Mucosa of descending colon (tissue), 3 donors: ENCODE measurements at regions not wholly inside any gene's neighbourhood (a gene's known extent, or its start where the extent isn't known, plus 50 kb on each side); places are given as distances from the start of the nearest gene placed in this dataset.

Experiments
- ATAC-seq: fragments of 200-7000 bp; cut with Tn5 transposase; one replicate; pipeline ENCODE4 v1.9.1; 2020; ENCODE audit warnings: mild to moderate bottlenecking, moderate library complexity
- DNase-seq, 3 donors: peaks; one replicate each; pipeline ENCODE4 v3.0.0-alpha.2; 2020
- H3K36me3 ChIP-seq: fragments of 200-600 bp; one replicate; pipeline ENCODE4 v1.8.0; 2021; ENCODE audit warnings: low read depth, mild to moderate bottlenecking
- H3K4me1 ChIP-seq: fragments of 200-600 bp; one replicate; pipeline ENCODE4 v1.8.0; 2021; ENCODE audit warnings: low read depth, mild to moderate bottlenecking
- H3K4me3 ChIP-seq: fragments of 200-600 bp; one replicate; pipeline ENCODE4 v1.8.0; 2021; ENCODE audit warnings: mild to moderate bottlenecking
- H3K9me3 ChIP-seq: fragments of 200-600 bp; one replicate; pipeline ENCODE4 v1.8.0; 2021; ENCODE audit warnings: mild to moderate bottlenecking
- CTCF ChIP-seq: fragments of 200-600 bp; IDR thresholded peaks from one replicate; pipeline ENCODE4 v1.8.0; 2022; ENCODE audit warnings: antibody characterized with exemption, mild to moderate bottlenecking
- intact Hi-C, 2 donors: fragments of 100-400 bp; cut with DNase I in 1 of 2; cut with micrococcal nuclease in 1 of 2; formaldehyde crosslinking; loops; one replicate each; pipeline versions ENCODE4 v1.11.0 to v1.11.1; 2022; cut with DNase I, micrococcal nuclease
- donor health status: DM: no; HTN: no; CAD: no; lungs with moderate emphysema.
- donor health status: DM: no; HTN: no; CAD: no.
- donor health status: DM: no; HTN: yes; CAD: no.

DNA sequence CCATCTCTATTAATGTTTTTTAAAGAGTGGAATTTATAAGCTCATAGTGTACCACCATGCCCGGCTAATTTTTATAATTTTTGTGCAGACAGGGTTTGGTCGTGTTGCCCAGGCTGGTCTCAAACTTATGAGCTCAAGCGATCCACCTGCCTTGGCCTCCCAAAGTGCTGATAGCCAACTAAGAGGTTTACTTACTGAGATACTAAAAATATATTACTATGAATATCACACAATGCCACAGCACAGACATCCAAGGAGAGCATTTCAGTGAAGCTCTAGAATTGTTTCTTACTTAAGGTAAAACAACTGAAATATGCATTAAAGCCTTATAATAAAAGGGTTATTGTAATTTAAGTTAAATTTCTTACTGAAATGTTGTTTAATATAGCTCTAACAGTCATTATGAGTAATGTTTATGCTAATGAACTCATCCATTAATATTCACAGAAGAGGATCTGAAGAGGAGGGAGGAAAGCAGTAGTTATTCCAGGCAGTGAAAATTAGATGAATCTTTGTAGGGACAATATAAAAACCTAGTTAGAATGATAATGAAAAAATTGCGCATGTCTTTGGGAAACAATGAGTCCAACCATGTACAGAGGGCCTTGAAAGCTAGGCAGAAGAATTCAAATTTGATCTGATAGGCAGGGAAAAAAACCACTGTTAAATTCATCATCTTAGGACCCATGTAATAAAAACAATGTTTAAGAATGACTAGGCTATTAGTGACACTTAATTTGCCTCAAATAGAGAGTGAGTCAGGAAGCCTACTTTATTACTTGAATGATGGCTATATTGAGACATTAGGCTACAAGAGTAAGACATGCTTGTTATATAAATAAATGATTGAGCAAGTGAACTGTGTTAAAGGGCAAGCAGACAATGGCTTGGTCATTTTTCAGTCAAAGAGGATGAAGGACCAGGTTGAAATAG is 99.2 kb downstream of the SLC41A2 start:
- intact Hi-C loops: no loop called here
- no peak overlapping the region for H3K4me3 ChIP-seq

GRCh38 chr12:104856531-104856930 is 101.6 kb downstream of the SLC41A2 start:
- no peak overlapping the region for H3K4me3 ChIP-seq
- no peak for DNase-seq
- ATAC-seq: no peak

More for the DNA sequence above, 99.2 kb downstream of the SLC41A2 start:
- no peaks in the 10 kb centered on the region for H3K9me3 ChIP-seq
- TF ChIP-seq CTCF: no peak
- H3K4me1 ChIP-seq: no peaks in the 10 kb centered on the region
- DNase-seq: no peak
- H3K36me3 ChIP-seq: no peaks in the 10 kb centered on the region
- no peak for ATAC-seq

DNA sequence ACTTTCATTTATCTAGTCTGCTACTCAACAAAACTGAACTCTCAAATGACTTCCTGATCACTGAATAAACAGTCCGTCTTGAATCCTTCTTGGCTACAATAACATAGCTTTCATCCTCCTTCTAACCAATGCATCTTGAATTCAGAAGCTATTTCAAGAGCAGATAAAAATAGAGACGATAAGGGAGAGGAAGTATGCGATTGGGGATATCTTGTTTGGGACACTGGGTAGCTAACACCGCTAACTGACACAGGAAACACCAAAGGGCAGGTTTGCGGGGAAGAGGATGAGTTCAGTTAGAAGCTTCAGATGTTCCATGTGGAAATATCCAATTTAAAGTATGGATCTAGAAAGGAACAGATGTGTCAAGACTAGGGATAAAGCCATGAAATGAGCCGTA is 102.5 kb downstream of the SLC41A2 start:
- ATAC-seq: no peak

More at GRCh38 chr12:104856531-104856930, 101.6 kb downstream of the SLC41A2 start:
- no peaks in the 10 kb centered on the region for H3K9me3 ChIP-seq
- H3K36me3 ChIP-seq: no peaks in the 10 kb centered on the region
- no peaks in the 10 kb centered on the region for H3K4me1 ChIP-seq
- intact Hi-C loops: no loop called here
- TF ChIP-seq CTCF: no peak

DNA sequence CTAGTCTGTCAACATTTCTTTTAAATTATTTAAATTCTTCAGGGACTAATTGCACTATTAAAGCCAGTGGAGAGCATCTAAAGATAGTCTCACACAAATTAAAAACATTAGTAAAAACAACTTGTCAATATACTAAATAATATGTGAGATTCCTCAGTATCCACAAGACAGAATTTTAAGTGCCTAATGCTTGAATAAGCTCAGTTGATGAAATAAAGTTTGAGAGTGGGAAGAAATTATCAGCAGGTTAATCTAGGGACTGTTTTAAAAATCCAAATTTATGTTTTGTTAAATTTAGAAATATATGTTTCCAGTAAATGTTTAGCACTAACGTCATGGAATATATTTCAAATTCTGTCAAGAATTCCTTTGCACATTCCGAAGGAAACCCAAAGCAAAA is 105.2 kb downstream of the SLC41A2 start:
- H3K36me3 ChIP-seq: no peaks in the 10 kb centered on the region
- DNase-seq: no peak
- no peak for TF ChIP-seq CTCF
- H3K4me3 ChIP-seq: no peak overlapping the region
- intact Hi-C loops: no loop called here
- no peaks in the 10 kb centered on the region for H3K4me1 ChIP-seq
- H3K9me3 ChIP-seq: no peaks in the 10 kb centered on the region
- no peak for ATAC-seq

More for the DNA sequence above, 102.5 kb downstream of the SLC41A2 start:
- intact Hi-C loops: no loop called here
- Histone ChIP-seq H3K4me3 (no peak overlapping the region), H3K4me1 (no peaks in the 10 kb centered on the region), H3K9me3 (no peaks in the 10 kb centered on the region), H3K36me3 (no peaks in the 10 kb centered on the region)
- no peak for TF ChIP-seq CTCF
- no peak for DNase-seq

DNA sequence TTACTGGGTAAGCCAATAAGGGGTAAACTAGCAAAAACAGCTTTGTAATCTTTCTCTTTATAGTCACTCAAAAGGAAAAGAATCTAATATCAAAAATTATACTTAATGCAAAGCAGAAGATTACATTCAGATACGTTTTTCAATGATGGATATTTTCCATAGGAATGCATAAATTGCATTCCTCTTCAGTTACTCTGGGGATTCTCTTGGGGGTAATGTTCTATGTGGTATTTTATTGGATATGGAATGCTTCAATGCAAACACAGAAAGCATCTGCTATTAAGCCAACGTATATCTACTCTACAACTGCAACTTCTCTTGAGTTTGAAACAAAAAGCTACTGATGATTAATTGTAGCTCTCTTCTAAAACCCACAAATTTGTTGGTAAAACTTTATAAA is 106.0 kb downstream of the SLC41A2 start:
- Histone ChIP-seq H3K4me3 (no peak overlapping the region), H3K36me3 (no peaks in the 10 kb centered on the region), H3K4me1 (no peaks in the 10 kb centered on the region), H3K9me3 (no peaks in the 10 kb centered on the region)
- no peak for DNase-seq
- ATAC-seq: no peak
- intact Hi-C loops: no loop called here
- TF ChIP-seq CTCF: no peak
